GM10266 (cell line): ENCODE measurements at regions not wholly inside any gene's neighbourhood (a gene's known extent, or its start where the extent isn't known, plus 50 kb on each side); places are given as distances from the start of the nearest gene placed in this dataset.

Source experiments
- DNase-seq: peaks from one replicate; pipeline ENCODE4 v3.0.0; 2012; ENCODE audit errors: extremely low spot score
- CTCF ChIP-seq: IDR thresholded peaks from 2 replicates; pipeline ENCODE4 v1.5.1; 2012; ENCODE audit warnings: mild to moderate bottlenecking, low read depth; ENCODE audit not compliant: control insufficient read depth, insufficient read depth; ENCODE audit errors: missing control alignments

DNA sequence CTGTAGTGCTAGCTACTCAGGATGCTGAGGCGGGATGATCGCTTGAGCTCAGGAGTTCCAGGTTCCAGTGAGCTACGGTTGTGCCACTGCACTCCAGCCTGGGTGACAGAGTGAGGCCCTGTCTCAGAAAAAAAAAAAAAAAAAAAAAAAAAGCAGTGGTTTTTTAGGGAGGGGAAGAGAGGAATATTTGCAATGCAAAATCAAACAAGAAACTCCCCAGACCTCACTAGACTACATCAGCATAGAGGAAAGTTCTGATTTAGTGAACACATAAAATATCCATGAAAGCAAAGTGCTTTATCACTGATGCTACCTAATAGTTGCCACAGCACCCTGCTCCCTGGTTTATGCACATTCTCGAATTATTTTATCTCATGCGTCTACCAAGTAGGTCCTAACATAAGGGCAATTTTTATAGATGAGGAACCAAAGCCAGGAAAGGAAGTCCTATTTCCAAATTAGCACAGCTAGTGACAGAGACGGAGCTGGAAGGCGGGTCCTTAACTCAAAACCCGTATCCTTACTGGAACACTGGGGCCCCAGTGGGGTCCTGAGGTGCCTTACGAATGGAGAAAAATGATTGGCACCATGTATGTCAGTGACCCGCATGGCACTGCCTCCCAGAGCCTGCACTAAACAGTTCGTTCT lies 50.7 kb upstream of the GPR157 start:
- TF ChIP-seq CTCF: no peak
- no peak for DNase-seq

DNA sequence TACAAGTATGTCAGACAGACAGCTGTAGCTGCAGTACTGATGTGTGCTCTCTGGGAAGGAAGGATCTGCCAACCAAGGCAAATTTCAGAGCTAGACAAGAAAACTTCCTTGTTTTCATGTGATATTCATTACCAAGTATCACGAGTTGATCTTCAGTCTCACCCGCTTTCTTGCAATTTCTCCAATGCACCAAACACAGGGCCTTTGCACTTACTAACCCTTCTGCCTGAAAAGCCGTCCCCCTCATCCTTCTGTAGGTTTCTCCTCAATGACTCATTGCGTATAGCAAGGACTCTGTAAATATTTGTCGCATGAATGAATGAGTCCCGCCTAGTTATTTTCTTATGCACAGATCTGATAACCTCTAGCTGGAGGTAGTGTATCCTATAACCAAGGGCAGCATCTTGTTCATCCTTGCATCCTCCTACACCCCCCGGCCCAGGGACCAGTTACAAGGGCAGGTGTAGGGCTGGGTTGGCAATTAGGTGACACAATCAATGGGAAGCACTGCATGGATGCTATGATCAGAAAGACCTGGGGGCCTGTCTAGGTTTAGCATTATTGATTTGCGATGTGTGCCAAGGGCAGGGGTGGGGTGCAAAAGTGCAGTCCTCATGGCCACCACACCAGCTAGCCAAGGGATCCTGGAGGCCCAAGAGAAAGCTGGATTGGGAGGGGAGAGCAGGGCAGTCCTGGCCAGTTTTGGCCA lies 51.4 kb upstream of the GPR157 start:
- no peak for TF ChIP-seq CTCF
- no peak for DNase-seq

- peak; percentile 99 for TF ChIP-seq CTCF
- peak; percentile 88 for DNase-seq
Measured at GRCh38 chr1:9181176-9181906, 52.4 kb upstream of the GPR157 start.

DNA sequence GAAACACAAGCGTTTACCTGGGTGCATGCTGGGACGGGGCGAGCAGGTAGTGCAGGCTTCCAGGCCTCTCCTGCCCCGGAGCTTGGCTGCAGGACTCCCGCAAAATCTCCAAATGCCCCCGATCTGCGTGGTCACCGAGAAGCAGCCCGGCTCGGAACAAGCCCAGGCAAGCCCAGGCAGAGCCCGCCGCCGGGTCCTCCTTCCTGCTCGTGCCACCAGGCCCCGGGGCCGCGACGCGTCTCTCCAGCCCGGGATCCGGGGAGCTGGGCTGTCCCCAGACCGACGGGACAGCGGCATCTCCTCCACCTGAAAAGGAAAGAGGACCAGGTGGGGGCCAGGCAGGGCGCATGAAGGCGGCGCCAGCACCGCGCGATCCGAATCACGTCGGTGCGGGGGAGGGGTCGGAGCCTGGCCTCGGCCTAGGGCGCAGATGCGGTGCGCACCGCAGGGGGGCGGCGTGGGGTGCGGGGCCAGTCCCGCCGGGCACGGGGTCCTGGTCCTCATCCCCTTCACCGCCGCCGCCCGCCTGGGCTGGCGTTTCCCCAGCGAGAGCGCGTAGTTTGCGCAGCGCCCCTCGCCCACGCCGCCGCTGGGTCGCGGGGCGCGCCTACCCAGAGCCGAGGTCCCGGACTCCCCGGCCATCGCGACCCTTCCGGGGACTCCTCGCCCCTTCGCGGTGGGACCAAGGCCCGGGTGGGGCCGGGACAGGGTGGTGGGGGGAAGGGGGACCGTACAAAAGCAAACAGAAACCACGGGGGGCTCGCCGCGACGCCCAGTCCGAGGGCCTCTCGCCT lies 52.4 kb upstream of the H6PD start:
- peak; percentile 76 for DNase-seq

DNA sequence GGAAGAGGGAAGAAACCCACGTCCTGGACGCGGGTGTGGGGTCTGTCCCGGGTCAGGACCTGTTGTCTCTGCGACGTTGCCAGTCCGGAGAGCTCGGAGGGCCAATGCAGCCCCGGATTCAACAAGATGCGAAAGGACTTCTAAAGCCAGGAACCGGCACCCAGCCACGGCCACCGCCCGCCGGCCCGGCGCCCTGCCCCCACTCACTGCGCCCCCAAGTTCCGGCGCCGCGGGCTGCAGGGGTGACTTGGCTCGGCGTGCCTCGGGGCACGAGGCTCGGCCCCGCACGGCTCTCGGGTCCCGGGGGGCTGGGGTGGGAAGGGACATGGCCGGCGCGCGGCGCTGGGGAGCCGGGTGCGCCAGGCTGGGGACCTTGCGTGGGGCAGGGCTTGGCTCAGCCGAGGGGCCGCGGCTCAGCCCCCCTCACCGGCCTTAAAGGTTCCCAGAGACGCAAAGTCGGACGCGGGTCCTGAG lies 51.8 kb upstream of the H6PD start:
- TF ChIP-seq CTCF: peak; percentile 15
- DNase-seq: peak; percentile 79

More for the DNA sequence above, 52.4 kb upstream of the H6PD start:
- peak; percentile 46 for TF ChIP-seq CTCF

GRCh38 chr1:9183441-9183840 lies 51.1 kb upstream of the H6PD start:
- TF ChIP-seq CTCF: no peak
- DNase-seq: no peak
